Tibial nerve (tissue), 4 donors: ENCODE measurements at regions not wholly inside any gene's neighbourhood (a gene's known extent, or its start where the extent isn't known, plus 50 kb on each side); places are given as distances from the start of the nearest gene placed in this dataset.

Source experiments
- CTCF ChIP-seq, 5 experiments: fragments of 200-600 bp in 3 of 5; fragments of 450-650 bp in 2 of 5; sonication (generic) in 3 of 5; IDR thresholded peaks; one replicate each; pipeline ENCODE4 v1.5.1; 2016 to 2019; ENCODE audit warnings: antibody characterized with exemption in 5 of 5, mild to moderate bottlenecking in 3 of 5, moderate library complexity in 2 of 5
- EP300 ChIP-seq, 2 donors: sonication (generic); formaldehyde crosslinking; IDR thresholded peaks; one replicate each; pipeline ENCODE4 v1.6.1; 2017; ENCODE audit warnings: antibody characterized with exemption in 2 of 2, mild to moderate bottlenecking in 1 of 2
- POLR2A ChIP-seq, 2 donors: fragments of 450-650 bp; IDR thresholded peaks; one replicate each; pipeline ENCODE4 v1.6.1; 2017; ENCODE audit warnings: antibody characterized with exemption in 2 of 2, mild to moderate bottlenecking in 2 of 2, moderate library complexity in 2 of 2

DNA sequence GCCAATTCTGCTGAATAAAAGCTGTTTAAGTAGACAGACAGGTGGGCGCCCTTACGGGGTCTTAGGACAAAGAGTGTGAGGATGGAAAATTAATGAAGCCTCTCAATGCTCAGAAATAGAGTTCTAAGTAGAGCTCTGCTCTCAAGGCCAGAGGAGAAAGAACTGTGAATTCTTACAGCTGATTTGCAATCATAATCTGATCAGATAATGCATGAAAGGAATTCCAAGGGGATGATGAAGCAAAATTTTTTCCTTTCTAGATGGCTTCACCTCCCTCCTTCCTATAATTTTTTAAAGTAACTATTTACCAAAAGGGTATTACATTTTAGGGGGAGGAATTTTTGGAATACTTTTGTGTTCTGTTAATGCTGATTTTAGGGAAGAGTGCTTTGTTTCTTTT, 308.1 kb upstream of the HS3ST5 start:
- TF ChIP-seq POLR2A (IDR thresholded peaks at IDR 0.05) (no peak), CTCF (IDR thresholded peaks at IDR 0.05) (no peak), EP300 (IDR thresholded peaks at IDR 0.05) (no peak)
